K562 (cell line): ENCODE measurements at regions not wholly inside any gene's neighbourhood (a gene's known extent, or its start where the extent isn't known, plus 50 kb on each side); places are given as distances from the start of the nearest gene placed in this dataset.

Experiments
- ATAC-seq: fragments of 200-7000 bp; cut with Tn5 transposase; 3 replicates; pipeline ENCODE4 v1.9.1; 2020; ENCODE audit warnings: moderate library complexity
- BruUV-seq: library from RNA; stranded (reverse); fragments of 400-500 nt; replicated peaks from 2 replicates; lab custom pipeline; 2021; lab: Mats Ljungman, UMichigan
- CTCF ChIA-PET: fragments of 300-600 bp; formaldehyde crosslinking; extraction: SDS; loops from one replicate; lab custom pipeline; 2021; ENCODE audit warnings: low intra/inter-chr PET ratio; lab: Yijun Ruan, JAX
- POLR2A ChIA-PET: fragments of 300-600, 350-650 bp; sonication (Branson Sonifier 250); formaldehyde crosslinking; extraction: SDS; loops from one replicate; lab custom pipeline; 2021; ENCODE audit warnings: antibody characterized with exemption, inconsistent platforms; lab: Yijun Ruan, JAX
- DNase-seq, 4 experiments: peaks; one replicate each; pipeline versions ENCODE4 v3.0.0 to v3.0.0-alpha.2; 2011 to 2018; ENCODE audit warnings: low spot score in 3 of 4, mixed read lengths in 3 of 4; ENCODE audit errors: extremely low read depth in 1 of 4
- FAIRE-seq: peaks from 2 replicates; lab custom pipeline; 2011; peaks lifted over from hg19 to GRCh38; lab: Jason Lieb, UNC
- H2AFZ ChIP-seq: 2 replicates; pipeline ENCODE4 v1.6.0; 2011; ENCODE audit warnings: low read depth, low read length, control low read depth, inconsistent platforms
- H3K27ac ChIP-seq: fragments of 200-600 bp; 3 replicates; pipeline ENCODE4 v1.8.0; 2011; ENCODE audit warnings: low read depth, mild to moderate bottlenecking, control low read depth, inconsistent platforms, low read length, moderate library complexity, mixed read lengths; ENCODE audit errors: extremely low read depth
- H3K27me3 ChIP-seq, 2 experiments: fragments of 300-600 bp in 1 of 2; 2 replicates in 1 of 2; 3 replicates in 1 of 2; pipeline versions ENCODE4 v1.6.0 to v1.8.0; 2011; ENCODE audit warnings: inconsistent platforms in 2 of 2, low read length in 2 of 2, mild to moderate bottlenecking in 1 of 2, mixed read lengths in 1 of 2, moderate library complexity in 1 of 2; ENCODE audit not compliant: control insufficient read depth in 2 of 2, insufficient read depth in 2 of 2
- H3K36me3 ChIP-seq: fragments of 300-600 bp; 3 replicates; pipeline ENCODE4 v1.8.0; 2011; ENCODE audit warnings: mild to moderate bottlenecking, low read length, inconsistent platforms; ENCODE audit not compliant: control insufficient read depth, insufficient read depth
- H3K4me1 ChIP-seq, 2 experiments: fragments of 200-600 bp in 1 of 2; replicated peaks in 1 of 2; 2 replicates in 1 of 2; 3 replicates in 1 of 2; pipeline versions ENCODE4 v1.5.1 to v1.8.0; 2011; ENCODE audit warnings: inconsistent platforms in 2 of 2, low read length in 2 of 2, mild to moderate bottlenecking in 1 of 2, mixed read lengths in 1 of 2, moderate library complexity in 1 of 2; ENCODE audit not compliant: control insufficient read depth in 2 of 2, insufficient read depth in 2 of 2
- H3K4me2 ChIP-seq: 2 replicates; pipeline ENCODE4 v1.6.1; 2011; ENCODE audit warnings: low read length, control low read depth, inconsistent platforms, mixed read lengths; ENCODE audit not compliant: insufficient read depth
- H3K4me3 ChIP-seq: fragments of 200-600 bp; sonication (generic), shearing (Covaris generic); 2 replicates; pipeline ENCODE4 v1.5.1; 2016; ENCODE audit warnings: control low read depth, inconsistent platforms
- H3K79me2 ChIP-seq: fragments of 200-600 bp; 3 replicates; pipeline ENCODE4 v1.8.0; 2011; ENCODE audit warnings: low read length, inconsistent platforms; ENCODE audit not compliant: control insufficient read depth, insufficient read depth
- H3K9ac ChIP-seq, 2 experiments: 2 replicates each; pipeline versions ENCODE4 v1.6.0 to v1.6.1; 2011; ENCODE audit warnings: low read depth in 2 of 2, low read length in 2 of 2, control low read depth in 1 of 2, inconsistent platforms in 1 of 2, mild to moderate bottlenecking in 1 of 2, mixed read lengths in 1 of 2; ENCODE audit not compliant: insufficient read depth in 1 of 2
- H3K9me1 ChIP-seq: one replicate; pipeline ENCODE4 v1.6.0; 2011; ENCODE audit warnings: inconsistent platforms, mild to moderate bottlenecking, low read length, moderate library complexity; ENCODE audit not compliant: control insufficient read depth, insufficient read depth
- H3K9me3 ChIP-seq: replicated peaks from 2 replicates; pipeline ENCODE4 v1.5.1; 2011; ENCODE audit warnings: low read depth, low read length, inconsistent platforms; ENCODE audit not compliant: control insufficient read depth, insufficient read depth
- H4K20me1 ChIP-seq: replicated peaks from 2 replicates; pipeline ENCODE4 v1.6.1; 2011; ENCODE audit warnings: low read length, inconsistent platforms, mixed read lengths; ENCODE audit not compliant: control insufficient read depth, insufficient read depth
- MCM2 ChIP-seq: fragments of 450-650 bp; IDR thresholded peaks from 2 replicates; pipeline ENCODE4 v1.6.1; 2017; ENCODE audit warnings: low read depth, mild to moderate bottlenecking
- NUFIP1 ChIP-seq: fragments of 450-650 bp; IDR thresholded peaks from 2 replicates; pipeline ENCODE4 v1.6.1; 2018; ENCODE audit not compliant: partially characterized antibody
- XRCC3 ChIP-seq: fragments of 450-650 bp; IDR thresholded peaks from 2 replicates; pipeline ENCODE4 v1.6.1; 2017; ENCODE audit warnings: mild to moderate bottlenecking, moderate library complexity
- WGBS: fragments of 100-300 bp; shearing (Covaris generic); methylation state at CpG from one replicate; pipeline ENCODE4 v1.1.6; 2016; ENCODE audit warnings: low coverage, mixed read lengths; ENCODE audit not compliant: insufficient coverage; ENCODE audit errors: missing lambda C conversion rate; 5-methylcytosine and 5-hydroxymethylcytosine counted together
- in situ Hi-C: fragments of 300-500 bp; cut with MboI; formaldehyde crosslinking; loops from 4 replicates; pipeline ENCODE4 v1.15.0; 2018; ENCODE audit warnings: inconsistent platforms, mixed read lengths
- intact Hi-C: fragments of 100-400 bp; cut with micrococcal nuclease; formaldehyde crosslinking; loops from 2 replicates; pipeline ENCODE4 v1.14.2; 2022
- TF ChIP-seq, protein P1 (sequence below): sonication (generic); formaldehyde crosslinking; IDR thresholded peaks from 2 replicates; pipeline ENCODE4 v1.9.0; 2022; ENCODE audit warnings: mild to moderate bottlenecking, missing genetic modification reagents
- TF ChIP-seq, protein P2 (sequence below), 2 experiments: IDR thresholded peaks; 2 replicates each; pipeline ENCODE4 v1.6.1; 2011; ENCODE audit warnings: borderline replicate concordance in 1 of 2, control low read depth in 1 of 2, low read depth in 1 of 2, low read length in 1 of 2, mild to moderate bottlenecking in 1 of 2, mixed read lengths in 1 of 2, moderate library complexity in 1 of 2; ENCODE audit not compliant: insufficient read depth in 1 of 2, insufficient read length in 1 of 2, poor library complexity in 1 of 2, severe bottlenecking in 1 of 2; ENCODE audit errors: extremely low read depth in 1 of 2
- TF ChIP-seq, protein P3 (sequence below): sonication (generic); formaldehyde crosslinking; IDR thresholded peaks from 2 replicates; pipeline ENCODE4 v1.8.0; 2022; ENCODE audit warnings: missing genetic modification reagents, mild to moderate bottlenecking, borderline replicate concordance
- TF ChIP-seq, protein P4 (sequence below): sonication (generic); formaldehyde crosslinking; IDR thresholded peaks from 2 replicates; pipeline ENCODE4 v1.8.0; 2022; ENCODE audit warnings: mild to moderate bottlenecking, missing genetic modification reagents
- TF ChIP-seq, protein P5 (sequence below), 2 experiments: IDR thresholded peaks in 1 of 2; conservative IDR thresholded peaks in 1 of 2; 2 replicates each; pipeline ENCODE4 v1.6.1; 2016; ENCODE audit warnings: low read depth in 2 of 2, mild to moderate bottlenecking in 1 of 2, missing compliant biosample characterization in 1 of 2, missing genetic modification characterization in 1 of 2, moderate library complexity in 1 of 2

DNA sequence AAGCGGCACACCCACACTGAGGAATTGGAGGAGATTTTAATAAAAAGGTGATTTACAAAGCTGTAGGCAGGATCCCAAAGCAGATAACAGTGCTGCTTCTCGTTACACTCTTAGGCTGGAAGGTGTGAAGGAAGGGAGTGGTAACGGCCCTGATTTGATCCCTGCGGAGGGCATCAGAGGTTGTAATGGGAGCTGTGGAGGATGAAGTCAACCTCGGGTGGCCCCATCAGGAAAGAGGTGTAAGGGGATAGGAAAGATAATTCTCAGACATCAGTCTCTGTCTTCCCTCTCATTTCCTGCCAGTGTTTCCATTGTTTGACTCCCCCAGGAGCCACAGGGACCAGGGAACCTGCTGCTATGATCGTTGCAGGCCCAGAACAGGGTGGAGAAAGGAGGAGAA, 245.7 kb upstream of the NOX3 start (continued):
- TF ChIP-seq, protein P1, sequence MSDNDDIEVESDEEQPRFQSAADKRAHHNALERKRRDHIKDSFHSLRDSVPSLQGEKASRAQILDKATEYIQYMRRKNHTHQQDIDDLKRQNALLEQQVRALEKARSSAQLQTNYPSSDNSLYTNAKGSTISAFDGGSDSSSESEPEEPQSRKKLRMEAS (CRISPR knock-in tag) = no peak
- TF ChIP-seq, protein P2, sequence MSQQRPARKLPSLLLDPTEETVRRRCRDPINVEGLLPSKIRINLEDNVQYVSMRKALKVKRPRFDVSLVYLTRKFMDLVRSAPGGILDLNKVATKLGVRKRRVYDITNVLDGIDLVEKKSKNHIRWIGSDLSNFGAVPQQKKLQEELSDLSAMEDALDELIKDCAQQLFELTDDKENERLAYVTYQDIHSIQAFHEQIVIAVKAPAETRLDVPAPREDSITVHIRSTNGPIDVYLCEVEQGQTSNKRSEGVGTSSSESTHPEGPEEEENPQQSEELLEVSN (IDR thresholded peaks at IDR 0.05; ENCODE audit: borderline replicate concordance in 1 of 2, extremely low read depth in 1 of 2, insufficient read depth in 1 of 2, insufficient read length in 1 of 2, low read depth in 1 of 2, low read length in 1 of 2, poor library complexity in 1 of 2, severe bottlenecking in 1 of 2) = no peak

DNA sequence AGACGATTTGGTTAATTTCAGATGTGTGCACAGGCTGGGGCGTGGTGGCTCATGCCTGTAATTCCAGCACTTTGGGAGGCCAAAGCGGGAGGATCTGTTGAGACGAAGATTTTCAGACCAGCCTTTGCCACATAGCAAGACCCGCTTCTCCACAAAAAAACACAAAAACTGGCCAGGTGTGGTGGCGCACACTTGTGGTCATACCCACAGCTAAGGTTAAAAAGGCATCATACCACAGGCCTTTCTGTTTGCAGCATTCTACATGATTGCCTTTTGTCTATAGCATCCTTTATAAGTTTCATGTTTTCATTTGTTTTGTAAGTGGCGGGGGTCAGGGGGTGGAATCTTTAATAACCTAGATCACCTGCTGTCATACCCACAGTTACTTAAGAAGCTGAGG, 239.9 kb upstream of the NOX3 start:
- H3K4me1 ChIP-seq = no peaks in the 10 kb centered on the region
- no peak overlapping the region for H3K4me3 ChIP-seq
- in situ Hi-C loops (no loop called here), intact Hi-C loops (no loop called here)
- H3K4me2 ChIP-seq = no peak overlapping the region
- CTCF ChIA-PET = no interaction called here
- 47% methylated on average over 7 of the region's 7 CpGs for WGBS
- DNase-seq (no peak), ATAC-seq (no peak), FAIRE-seq (no peak)
- no peaks in the 10 kb centered on the region for H4K20me1 ChIP-seq
- no peak overlapping the region for H3K9ac ChIP-seq
- no peaks in the 10 kb centered on the region for H3K79me2 ChIP-seq
- H3K9me1 ChIP-seq = no peaks in the 10 kb centered on the region
- H3K27me3 ChIP-seq = no peaks in the 10 kb centered on the region
- H3K27ac ChIP-seq = no peak overlapping the region
- no peaks in the 10 kb centered on the region for H3K36me3 ChIP-seq
- no TSS peak for BruUV-seq
- H2AFZ ChIP-seq = no peak overlapping the region
- no peaks in the 10 kb centered on the region for H3K9me3 ChIP-seq
- POLR2A ChIA-PET = no interaction called here
- TF ChIP-seq MCM2 = no peak
- TF ChIP-seq, protein P3, sequence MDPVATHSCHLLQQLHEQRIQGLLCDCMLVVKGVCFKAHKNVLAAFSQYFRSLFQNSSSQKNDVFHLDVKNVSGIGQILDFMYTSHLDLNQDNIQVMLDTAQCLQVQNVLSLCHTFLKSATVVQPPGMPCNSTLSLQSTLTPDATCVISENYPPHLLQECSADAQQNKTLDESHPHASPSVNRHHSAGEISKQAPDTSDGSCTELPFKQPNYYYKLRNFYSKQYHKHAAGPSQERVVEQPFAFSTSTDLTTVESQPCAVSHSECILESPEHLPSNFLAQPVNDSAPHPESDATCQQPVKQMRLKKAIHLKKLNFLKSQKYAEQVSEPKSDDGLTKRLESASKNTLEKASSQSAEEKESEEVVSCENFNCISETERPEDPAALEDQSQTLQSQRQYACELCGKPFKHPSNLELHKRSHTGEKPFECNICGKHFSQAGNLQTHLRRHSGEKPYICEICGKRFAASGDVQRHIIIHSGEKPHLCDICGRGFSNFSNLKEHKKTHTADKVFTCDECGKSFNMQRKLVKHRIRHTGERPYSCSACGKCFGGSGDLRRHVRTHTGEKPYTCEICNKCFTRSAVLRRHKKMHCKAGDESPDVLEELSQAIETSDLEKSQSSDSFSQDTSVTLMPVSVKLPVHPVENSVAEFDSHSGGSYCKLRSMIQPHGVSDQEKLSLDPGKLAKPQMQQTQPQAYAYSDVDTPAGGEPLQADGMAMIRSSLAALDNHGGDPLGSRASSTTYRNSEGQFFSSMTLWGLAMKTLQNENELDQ (CRISPR knock-in tag) = no peak
- TF ChIP-seq NUFIP1 = no peak
- TF ChIP-seq, protein P4, sequence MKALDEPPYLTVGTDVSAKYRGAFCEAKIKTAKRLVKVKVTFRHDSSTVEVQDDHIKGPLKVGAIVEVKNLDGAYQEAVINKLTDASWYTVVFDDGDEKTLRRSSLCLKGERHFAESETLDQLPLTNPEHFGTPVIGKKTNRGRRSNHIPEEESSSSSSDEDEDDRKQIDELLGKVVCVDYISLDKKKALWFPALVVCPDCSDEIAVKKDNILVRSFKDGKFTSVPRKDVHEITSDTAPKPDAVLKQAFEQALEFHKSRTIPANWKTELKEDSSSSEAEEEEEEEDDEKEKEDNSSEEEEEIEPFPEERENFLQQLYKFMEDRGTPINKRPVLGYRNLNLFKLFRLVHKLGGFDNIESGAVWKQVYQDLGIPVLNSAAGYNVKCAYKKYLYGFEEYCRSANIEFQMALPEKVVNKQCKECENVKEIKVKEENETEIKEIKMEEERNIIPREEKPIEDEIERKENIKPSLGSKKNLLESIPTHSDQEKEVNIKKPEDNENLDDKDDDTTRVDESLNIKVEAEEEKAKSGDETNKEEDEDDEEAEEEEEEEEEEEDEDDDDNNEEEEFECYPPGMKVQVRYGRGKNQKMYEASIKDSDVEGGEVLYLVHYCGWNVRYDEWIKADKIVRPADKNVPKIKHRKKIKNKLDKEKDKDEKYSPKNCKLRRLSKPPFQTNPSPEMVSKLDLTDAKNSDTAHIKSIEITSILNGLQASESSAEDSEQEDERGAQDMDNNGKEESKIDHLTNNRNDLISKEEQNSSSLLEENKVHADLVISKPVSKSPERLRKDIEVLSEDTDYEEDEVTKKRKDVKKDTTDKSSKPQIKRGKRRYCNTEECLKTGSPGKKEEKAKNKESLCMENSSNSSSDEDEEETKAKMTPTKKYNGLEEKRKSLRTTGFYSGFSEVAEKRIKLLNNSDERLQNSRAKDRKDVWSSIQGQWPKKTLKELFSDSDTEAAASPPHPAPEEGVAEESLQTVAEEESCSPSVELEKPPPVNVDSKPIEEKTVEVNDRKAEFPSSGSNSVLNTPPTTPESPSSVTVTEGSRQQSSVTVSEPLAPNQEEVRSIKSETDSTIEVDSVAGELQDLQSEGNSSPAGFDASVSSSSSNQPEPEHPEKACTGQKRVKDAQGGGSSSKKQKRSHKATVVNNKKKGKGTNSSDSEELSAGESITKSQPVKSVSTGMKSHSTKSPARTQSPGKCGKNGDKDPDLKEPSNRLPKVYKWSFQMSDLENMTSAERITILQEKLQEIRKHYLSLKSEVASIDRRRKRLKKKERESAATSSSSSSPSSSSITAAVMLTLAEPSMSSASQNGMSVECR (CRISPR knock-in tag) = no peak
- no peak for TF ChIP-seq XRCC3
- TF ChIP-seq, protein P5, sequence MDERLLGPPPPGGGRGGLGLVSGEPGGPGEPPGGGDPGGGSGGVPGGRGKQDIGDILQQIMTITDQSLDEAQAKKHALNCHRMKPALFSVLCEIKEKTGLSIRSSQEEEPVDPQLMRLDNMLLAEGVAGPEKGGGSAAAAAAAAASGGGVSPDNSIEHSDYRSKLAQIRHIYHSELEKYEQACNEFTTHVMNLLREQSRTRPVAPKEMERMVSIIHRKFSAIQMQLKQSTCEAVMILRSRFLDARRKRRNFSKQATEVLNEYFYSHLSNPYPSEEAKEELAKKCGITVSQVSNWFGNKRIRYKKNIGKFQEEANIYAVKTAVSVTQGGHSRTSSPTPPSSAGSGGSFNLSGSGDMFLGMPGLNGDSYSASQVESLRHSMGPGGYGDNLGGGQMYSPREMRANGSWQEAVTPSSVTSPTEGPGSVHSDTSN (CRISPR knock-in tag; IDR thresholded peaks at IDR 0.05; ENCODE audit: low read depth) = no peak
- TF ChIP-seq, protein P5 (tag; conservative IDR thresholded peaks at IDR 0.05; ENCODE audit: low read depth) = no peak
